RWPE2 (cell line): ENCODE measurements at regions not wholly inside any gene's neighbourhood (a gene's known extent, or its start where the extent isn't known, plus 50 kb on each side); places are given as distances from the start of the nearest gene placed in this dataset.

Experiments
- ATAC-seq: fragments of 200-7000 bp; cut with Tn5 transposase; 3 replicates; pipeline ENCODE4 v1.9.1; 2021; ENCODE audit warnings: low read depth
- DNase-seq: peaks from one replicate; pipeline ENCODE4 v3.0.0-alpha.2; 2020; ENCODE audit warnings: low spot score
- H3K27ac ChIP-seq: fragments of 450-650 bp; 2 replicates; pipeline ENCODE4 v1.5.1; 2017; ENCODE audit warnings: mild to moderate bottlenecking; ENCODE audit not compliant: poor library complexity, severe bottlenecking
- H3K27me3 ChIP-seq: fragments of 250-450 bp; sonication (Bioruptor Pico); 2 replicates; pipeline ENCODE4 v1.5.1; 2021; ENCODE audit warnings: mild to moderate bottlenecking, moderate library complexity; ENCODE audit not compliant: insufficient read depth, poor library complexity, severe bottlenecking
- H3K36me3 ChIP-seq: fragments of 250-450 bp; sonication (Bioruptor Pico); 2 replicates; pipeline ENCODE4 v1.5.1; 2020; ENCODE audit warnings: low read depth, mild to moderate bottlenecking, moderate library complexity
- H3K4me1 ChIP-seq: fragments of 250-450 bp; sonication (Bioruptor Pico); 2 replicates; pipeline ENCODE4 v1.5.1; 2021; ENCODE audit warnings: mild to moderate bottlenecking, moderate library complexity; ENCODE audit not compliant: insufficient read depth, poor library complexity, severe bottlenecking
- H3K4me3 ChIP-seq: fragments of 250-450 bp; sonication (Bioruptor Pico); 2 replicates; pipeline ENCODE4 v1.5.1; 2021; ENCODE audit warnings: mild to moderate bottlenecking, moderate library complexity; ENCODE audit not compliant: severe bottlenecking
- H3K9me3 ChIP-seq: fragments of 250-450 bp; sonication (Bioruptor Pico); 2 replicates; pipeline ENCODE4 v1.5.1; 2021; ENCODE audit warnings: mild to moderate bottlenecking, moderate library complexity; ENCODE audit not compliant: severe bottlenecking
- TF ChIP-seq, protein P1 (sequence below): fragments of 450-650 bp; IDR thresholded peaks from one replicate; pipeline ENCODE4 v1.5.1; 2017; ENCODE audit warnings: mild to moderate bottlenecking, moderate library complexity; ENCODE audit not compliant: poor library complexity, severe bottlenecking

DNA sequence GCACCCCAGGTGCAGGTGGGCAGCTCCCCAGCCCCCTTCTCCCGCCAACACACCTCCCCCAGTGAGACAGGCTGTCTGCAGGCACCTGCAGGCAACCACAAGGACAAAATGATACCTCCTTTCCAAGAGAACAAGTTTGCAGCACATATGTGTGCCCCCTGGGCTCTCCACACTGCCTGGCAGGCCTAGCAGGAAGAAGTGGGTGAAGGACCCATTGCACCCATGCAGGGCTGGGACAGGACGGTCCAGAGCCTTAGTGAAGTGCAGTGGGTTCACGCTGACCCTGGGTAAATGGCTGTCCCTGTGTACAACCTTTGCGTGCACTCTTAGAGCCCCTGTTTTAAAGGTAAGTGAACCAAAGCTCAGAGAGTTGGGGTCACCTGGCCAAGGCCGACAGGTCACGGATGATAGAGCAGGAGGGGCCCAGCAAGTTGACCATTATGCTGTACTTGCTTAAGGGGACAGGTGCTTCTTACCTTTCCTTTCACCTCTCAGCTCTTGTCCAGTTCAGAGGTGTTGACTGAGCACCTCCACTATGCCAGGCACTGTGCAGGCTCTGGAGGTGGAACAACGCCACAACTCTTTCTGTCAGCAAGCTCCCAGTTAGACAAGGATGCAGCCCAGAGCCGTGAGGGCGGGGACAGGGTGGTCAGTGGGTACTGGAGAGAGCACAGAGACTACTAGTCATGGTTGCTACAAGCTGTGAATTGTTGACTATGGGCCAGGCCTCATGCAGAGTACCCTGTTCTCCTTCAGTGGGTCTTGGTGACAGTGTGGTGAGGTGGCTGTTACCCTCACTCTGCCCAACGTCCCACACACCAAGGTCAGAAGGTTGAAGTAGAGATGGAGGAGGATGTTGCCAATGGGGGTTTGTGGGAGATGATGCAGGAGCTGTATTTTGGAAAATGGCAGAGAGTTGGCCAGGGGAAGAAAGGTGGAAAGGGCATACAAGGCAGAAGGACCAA is 125.9 kb downstream of the PAPOLA start:
- Histone ChIP-seq H3K9me3 (no peaks in the 10 kb centered on the region), H3K4me1 (no peaks in the 10 kb centered on the region), H3K27ac (no peak overlapping the region), H3K36me3 (no peaks in the 10 kb centered on the region), H3K4me3 (no peak overlapping the region), H3K27me3 (peaks cover 25% of the 10 kb centered on the region)
- DNase-seq, result no peak
- TF ChIP-seq, protein P1, sequence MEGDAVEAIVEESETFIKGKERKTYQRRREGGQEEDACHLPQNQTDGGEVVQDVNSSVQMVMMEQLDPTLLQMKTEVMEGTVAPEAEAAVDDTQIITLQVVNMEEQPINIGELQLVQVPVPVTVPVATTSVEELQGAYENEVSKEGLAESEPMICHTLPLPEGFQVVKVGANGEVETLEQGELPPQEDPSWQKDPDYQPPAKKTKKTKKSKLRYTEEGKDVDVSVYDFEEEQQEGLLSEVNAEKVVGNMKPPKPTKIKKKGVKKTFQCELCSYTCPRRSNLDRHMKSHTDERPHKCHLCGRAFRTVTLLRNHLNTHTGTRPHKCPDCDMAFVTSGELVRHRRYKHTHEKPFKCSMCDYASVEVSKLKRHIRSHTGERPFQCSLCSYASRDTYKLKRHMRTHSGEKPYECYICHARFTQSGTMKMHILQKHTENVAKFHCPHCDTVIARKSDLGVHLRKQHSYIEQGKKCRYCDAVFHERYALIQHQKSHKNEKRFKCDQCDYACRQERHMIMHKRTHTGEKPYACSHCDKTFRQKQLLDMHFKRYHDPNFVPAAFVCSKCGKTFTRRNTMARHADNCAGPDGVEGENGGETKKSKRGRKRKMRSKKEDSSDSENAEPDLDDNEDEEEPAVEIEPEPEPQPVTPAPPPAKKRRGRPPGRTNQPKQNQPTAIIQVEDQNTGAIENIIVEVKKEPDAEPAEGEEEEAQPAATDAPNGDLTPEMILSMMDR, result no peak
- no peak for ATAC-seq

DNA sequence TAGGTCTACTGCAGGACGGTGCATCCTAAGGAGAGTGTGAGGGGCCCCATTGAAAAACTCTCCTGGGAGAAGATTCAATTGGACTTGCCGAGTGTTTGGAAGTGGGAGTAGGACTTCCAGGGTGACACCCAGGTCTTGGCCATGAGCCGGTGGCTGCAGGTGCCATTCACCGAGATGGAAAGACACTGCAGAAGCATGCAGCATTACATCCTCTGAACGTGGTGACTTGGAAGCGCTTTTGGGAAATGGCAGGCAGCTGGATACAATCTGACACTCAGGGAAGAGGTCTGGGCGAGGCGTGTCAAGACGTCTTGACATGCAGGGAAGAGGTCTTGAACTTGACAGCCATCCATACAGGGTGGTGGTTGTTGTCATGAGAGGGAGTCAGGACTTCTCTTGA is 126.9 kb downstream of the PAPOLA start:
- DNase-seq, result no peak
- Histone ChIP-seq H3K4me1 (no peaks in the 10 kb centered on the region), H3K4me3 (no peak overlapping the region), H3K36me3 (no peaks in the 10 kb centered on the region), H3K27ac (no peak overlapping the region), H3K27me3 (peaks cover 22% of the 10 kb centered on the region), H3K9me3 (no peaks in the 10 kb centered on the region)
- TF ChIP-seq, protein P1, result no peak
- ATAC-seq, result no peak

DNA sequence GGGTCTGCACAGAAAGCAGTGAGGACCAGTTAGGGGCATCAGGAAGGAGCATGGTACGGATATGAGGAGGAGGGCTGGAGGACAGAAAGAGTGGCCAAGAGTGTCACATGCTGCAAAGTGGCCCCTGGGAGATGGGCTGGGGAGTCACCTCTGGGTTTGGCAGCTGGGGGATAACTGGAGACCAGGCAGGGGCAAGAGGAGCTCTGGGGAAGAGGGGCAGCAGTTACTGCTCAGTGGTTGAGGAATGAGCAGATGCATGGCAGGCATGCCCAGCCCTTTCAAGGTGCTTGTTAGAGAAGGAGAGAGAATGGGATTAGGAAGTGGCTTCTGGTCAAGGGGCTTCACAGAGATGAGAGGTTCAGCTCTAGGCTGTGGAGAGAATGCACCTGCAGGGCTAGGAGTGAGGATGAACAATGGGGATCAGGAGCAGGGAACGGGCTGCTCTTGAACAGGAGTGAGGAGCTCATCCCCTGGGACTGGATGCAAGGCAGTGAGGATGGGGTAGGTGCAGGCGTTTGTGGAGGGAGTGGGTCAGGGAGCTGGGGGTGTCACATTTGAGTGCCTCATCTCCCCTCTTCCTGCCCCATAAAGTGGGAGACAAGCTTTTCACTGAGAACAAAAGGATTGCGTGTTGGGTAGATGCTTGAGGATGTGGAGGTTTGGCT is 127.5 kb downstream of the PAPOLA start:
- TF ChIP-seq, protein P1, result no peak
- ATAC-seq, result no peak
- Histone ChIP-seq H3K36me3 (no peaks in the 10 kb centered on the region), H3K4me1 (no peaks in the 10 kb centered on the region), H3K4me3 (no peak overlapping the region), H3K27me3 (peaks cover 16% of the 10 kb centered on the region), H3K9me3 (no peaks in the 10 kb centered on the region), H3K27ac (no peak overlapping the region)
- DNase-seq, result no peak

DNA sequence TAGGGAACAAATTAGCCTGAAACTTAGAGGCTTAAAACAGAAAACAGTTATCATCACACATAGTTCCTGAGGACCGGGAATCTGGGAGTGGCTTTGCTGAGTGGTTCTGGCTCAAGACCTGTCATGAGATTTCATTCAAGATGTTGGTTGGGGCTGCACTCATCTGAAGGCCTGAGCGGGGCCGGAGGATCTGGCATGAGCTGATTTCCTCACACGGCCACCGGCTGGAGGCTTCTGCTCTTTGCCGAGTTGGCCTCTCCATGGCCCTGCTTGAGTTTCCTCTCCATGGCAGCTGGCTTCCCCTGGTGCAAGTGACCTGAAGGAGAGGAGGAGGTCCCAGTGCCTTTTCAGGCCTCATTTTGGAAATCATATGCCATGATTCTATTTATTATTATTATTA is 128.1 kb downstream of the PAPOLA start:
- no peak overlapping the region for H3K27ac ChIP-seq
- H3K9me3 ChIP-seq, result no peaks in the 10 kb centered on the region
- peaks cover 10% of the 10 kb centered on the region for H3K27me3 ChIP-seq
- no peak overlapping the region for H3K4me3 ChIP-seq
- H3K36me3 ChIP-seq, result no peaks in the 10 kb centered on the region
- no peak for DNase-seq
- TF ChIP-seq, protein P1, result no peak
- ATAC-seq, result no peak
- no peaks in the 10 kb centered on the region for H3K4me1 ChIP-seq
